ENCODE measurements at regions not wholly inside any gene's neighbourhood (a gene's known extent, or its start where the extent isn't known, plus 50 kb on each side); places are given as distances from the start of the nearest gene placed in this dataset.

DNA sequence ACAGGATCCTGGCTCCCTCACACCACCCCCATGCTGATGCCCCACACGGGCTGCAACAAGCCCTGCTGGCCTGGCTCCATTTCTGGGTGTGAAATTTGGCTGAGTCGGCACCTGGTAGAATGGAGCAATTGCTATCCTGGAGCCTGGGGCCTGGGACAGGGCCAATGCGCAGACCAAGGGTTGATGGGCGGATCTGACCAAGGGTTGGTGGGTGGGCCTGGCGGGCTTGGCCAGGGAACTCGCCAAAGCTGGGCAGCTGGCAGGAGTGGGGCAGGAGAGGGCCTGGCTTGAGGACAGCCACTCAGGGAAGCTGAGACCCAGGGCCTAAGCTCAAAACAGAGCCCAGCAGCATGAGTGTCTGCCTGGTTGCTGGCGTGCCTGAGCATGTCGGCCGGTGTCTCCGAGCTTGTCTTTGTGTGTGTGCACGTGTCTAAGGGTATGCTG is 70.9 kb upstream of the POU3F1 start:
- Mint-ChIP-seq H3K4me1 (peaks cover 3% of the 10 kb centered on the region), H3K36me3 (ENCODE audit: low read depth) (no peaks in the 10 kb centered on the region), H3K27ac (no peak overlapping the region), H3K4me3 (no peak overlapping the region), H3K9me3 (no peaks in the 10 kb centered on the region), H3K27me3 (no peaks in the 10 kb centered on the region)
- ChIA-PET POLR2A (no interaction called here), CTCF (no interaction called here)
- DNase-seq (no peak), ATAC-seq (ENCODE audit: low read depth) (no peak)
- intact Hi-C loops (cut with micrococcal nuclease): no loop called here
- TF ChIP-seq, protein P1, sequence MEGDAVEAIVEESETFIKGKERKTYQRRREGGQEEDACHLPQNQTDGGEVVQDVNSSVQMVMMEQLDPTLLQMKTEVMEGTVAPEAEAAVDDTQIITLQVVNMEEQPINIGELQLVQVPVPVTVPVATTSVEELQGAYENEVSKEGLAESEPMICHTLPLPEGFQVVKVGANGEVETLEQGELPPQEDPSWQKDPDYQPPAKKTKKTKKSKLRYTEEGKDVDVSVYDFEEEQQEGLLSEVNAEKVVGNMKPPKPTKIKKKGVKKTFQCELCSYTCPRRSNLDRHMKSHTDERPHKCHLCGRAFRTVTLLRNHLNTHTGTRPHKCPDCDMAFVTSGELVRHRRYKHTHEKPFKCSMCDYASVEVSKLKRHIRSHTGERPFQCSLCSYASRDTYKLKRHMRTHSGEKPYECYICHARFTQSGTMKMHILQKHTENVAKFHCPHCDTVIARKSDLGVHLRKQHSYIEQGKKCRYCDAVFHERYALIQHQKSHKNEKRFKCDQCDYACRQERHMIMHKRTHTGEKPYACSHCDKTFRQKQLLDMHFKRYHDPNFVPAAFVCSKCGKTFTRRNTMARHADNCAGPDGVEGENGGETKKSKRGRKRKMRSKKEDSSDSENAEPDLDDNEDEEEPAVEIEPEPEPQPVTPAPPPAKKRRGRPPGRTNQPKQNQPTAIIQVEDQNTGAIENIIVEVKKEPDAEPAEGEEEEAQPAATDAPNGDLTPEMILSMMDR (IDR thresholded peaks at IDR 0.05): no peak

DNA sequence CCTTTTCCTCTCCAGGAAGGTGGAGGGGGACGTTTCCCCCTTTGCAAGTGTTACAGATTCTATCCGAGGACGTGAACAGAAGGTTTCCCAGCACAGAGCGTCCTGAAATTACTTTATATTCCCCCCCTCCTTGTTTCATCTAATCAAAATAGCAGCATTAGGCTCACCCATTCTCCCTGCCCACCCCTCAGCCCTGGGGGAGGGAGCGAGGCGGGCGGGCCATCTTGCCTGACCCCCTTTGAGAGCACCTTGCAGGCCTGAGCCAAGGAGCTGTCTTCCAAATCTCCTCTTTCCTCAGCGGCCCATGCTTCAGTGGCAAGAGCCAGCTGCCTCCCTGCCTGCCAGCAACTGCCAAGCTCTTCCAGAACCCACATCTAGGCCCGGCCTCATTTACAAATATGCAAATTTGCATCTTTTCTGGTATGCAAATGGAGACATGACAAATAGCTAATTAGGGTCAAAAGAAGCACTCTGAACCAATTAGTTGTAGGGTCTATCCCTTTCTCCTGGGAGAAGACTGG is 69.1 kb upstream of the POU3F1 start:
- H3K4me1 Mint-ChIP-seq: peaks cover 3% of the 10 kb centered on the region
- H3K4me3 Mint-ChIP-seq: no peak overlapping the region
- POLR2A ChIA-PET: no interaction called here
- no peak for DNase-seq
- no peak for ATAC-seq (ENCODE audit: low read depth)
- no peaks in the 10 kb centered on the region for H3K27me3 Mint-ChIP-seq
- no peak overlapping the region for H3K27ac Mint-ChIP-seq
- TF ChIP-seq, protein P1 (IDR thresholded peaks at IDR 0.05): no peak
- H3K9me3 Mint-ChIP-seq: no peaks in the 10 kb centered on the region
- CTCF ChIA-PET: no interaction called here
- H3K36me3 Mint-ChIP-seq (ENCODE audit: low read depth): no peaks in the 10 kb centered on the region
- intact Hi-C loops (cut with micrococcal nuclease): no loop called here

DNA sequence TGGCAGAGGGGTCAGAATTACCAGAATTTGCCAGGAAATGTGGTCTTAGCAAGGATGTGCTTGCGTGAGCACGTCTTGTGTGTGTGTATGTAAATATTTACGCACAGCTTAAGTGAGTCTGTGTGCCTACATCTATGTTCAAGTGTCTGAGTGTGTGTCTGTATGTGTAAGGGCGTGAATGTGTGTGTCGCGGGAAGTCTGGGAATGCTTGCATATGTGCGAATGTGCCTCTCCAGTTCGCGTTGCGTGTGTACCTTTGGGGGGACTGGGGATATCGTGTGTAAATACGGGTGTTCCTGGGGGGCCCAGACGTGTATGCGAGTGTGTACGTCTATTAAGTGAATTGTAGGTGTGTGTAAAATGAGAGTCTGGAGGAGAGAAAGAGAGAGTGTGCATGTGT is 68.6 kb upstream of the POU3F1 start:
- DNase-seq: no peak
- Mint-ChIP-seq H3K4me1 (peaks cover 3% of the 10 kb centered on the region), H3K27ac (no peak overlapping the region), H3K9me3 (no peaks in the 10 kb centered on the region), H3K4me3 (no peak overlapping the region), H3K36me3 (ENCODE audit: low read depth) (no peaks in the 10 kb centered on the region), H3K27me3 (no peaks in the 10 kb centered on the region)
- ATAC-seq (ENCODE audit: low read depth): no peak
- ChIA-PET CTCF (no interaction called here), POLR2A (no interaction called here)
- TF ChIP-seq, protein P1 (IDR thresholded peaks at IDR 0.05): no peak
- intact Hi-C loops (cut with micrococcal nuclease): no loop called here

DNA sequence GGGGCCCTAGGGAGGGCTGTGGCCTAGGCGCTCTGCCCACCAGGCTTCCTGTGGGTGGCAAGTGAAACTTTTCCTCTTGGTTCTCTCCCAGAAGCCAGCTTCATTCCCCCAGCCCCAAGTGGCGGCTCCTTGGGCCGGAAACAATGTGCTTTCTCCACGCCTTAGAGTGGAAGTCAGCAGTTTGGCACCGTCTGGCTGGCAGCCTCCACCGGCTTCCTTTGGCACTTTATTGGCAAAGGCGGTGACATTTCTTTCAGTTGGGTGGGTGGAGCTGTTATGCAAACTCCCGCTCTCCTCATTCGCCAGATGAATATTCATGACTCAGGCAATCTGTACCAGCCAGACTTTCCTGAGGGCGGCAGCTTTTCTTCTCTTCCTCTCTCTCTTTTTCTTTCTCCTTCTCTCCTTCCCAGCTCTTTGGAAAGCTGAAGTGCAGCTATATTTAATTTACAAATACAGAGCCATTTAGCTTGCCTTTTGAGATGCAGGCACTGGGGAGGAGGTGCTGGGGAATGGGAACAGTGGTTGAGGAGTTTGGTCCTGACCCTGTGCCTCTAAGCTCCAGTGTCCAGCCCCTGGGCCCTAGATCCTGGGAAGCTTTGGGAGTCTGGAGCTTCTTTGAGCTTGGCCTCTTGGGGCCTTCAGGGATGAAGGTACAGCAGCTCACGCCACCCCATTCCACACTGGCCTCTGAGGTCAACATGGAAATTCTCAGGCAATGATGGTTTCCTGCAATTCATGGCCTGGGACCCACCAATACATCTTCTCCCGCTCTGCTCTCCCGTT is 67.8 kb upstream of the POU3F1 start:
- Mint-ChIP-seq H3K4me3 (no peak overlapping the region), H3K9me3 (no peaks in the 10 kb centered on the region), H3K4me1 (peaks cover 3% of the 10 kb centered on the region), H3K27ac (no peak overlapping the region), H3K36me3 (ENCODE audit: low read depth) (no peaks in the 10 kb centered on the region), H3K27me3 (no peaks in the 10 kb centered on the region)
- DNase-seq (no peak), ATAC-seq (ENCODE audit: low read depth) (peak; percentile 31)
- ChIA-PET POLR2A (interaction anchor here (0.7 kb wide), 1 partner anchor 66 kb away, joined by 3 read pairs; no protein-coding TSS in a partner anchor), CTCF (no interaction called here)
- TF ChIP-seq, protein P1 (IDR thresholded peaks at IDR 0.05): no peak
- intact Hi-C loops (cut with micrococcal nuclease): no loop called here

DNA sequence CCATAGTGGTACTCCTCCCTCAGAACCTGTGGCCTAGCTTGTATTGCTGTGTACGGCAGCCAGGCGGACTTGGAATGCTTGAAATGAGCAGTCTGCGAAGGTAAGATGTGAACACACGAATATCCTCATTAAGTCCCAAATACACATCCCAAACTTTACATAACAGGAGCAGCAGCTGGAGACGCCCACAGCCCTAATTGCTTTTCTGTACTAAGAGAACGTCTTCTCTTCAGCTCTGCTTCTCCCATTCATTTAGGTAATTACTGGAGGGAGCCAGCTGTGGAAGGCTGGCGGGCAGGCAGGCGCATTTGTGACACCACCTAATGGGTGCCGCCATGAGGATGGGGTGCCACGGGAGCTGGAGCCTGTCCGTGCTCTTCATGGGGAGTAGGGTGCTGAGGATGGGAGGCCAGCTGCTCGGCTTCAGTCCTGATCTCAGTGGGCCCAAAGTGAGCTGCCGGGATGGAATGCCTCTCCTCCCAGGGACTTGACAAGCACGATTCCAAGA is 66.6 kb upstream of the POU3F1 start:
- intact Hi-C loops (cut with micrococcal nuclease): no loop called here
- no peak overlapping the region for H3K4me3 Mint-ChIP-seq
- H3K4me1 Mint-ChIP-seq: peaks cover 3% of the 10 kb centered on the region
- POLR2A ChIA-PET: no interaction called here
- H3K27ac Mint-ChIP-seq: no peak overlapping the region
- H3K9me3 Mint-ChIP-seq: no peaks in the 10 kb centered on the region
- ATAC-seq (ENCODE audit: low read depth) (no peak), DNase-seq (no peak)
- H3K27me3 Mint-ChIP-seq: no peaks in the 10 kb centered on the region
- TF ChIP-seq, protein P1 (IDR thresholded peaks at IDR 0.05): no peak
- H3K36me3 Mint-ChIP-seq (ENCODE audit: low read depth): no peaks in the 10 kb centered on the region
- CTCF ChIA-PET: no interaction called here

All from activated B cell treated with CpG ODN at 0.5 μM for 24 hours (primary cell).